ENCODE measurements at regions not wholly inside any gene's neighbourhood (a gene's known extent, or its start where the extent isn't known, plus 50 kb on each side); places are given as distances from the start of the nearest gene placed in this dataset.

DNA sequence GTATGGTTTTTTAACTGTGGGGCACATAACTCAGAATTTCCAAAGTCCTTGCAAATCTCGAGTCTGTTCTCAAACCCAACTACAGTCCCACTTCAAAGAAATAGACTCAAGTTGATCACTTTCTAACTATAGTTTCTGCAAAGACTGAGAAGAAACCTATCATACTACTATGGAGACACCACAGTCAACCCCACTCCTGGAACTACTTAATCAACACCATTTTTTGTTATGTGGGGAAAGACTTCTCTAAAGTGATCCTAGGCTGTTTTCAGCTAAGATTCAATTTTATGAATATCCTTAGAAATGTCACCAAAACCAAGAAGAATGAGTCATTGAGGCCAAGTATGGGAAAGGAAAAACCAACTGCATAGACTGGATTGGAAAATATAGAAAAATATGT lies 198.8 kb downstream of the WDR11 start:
- Mint-ChIP-seq H3K27ac (no peak overlapping the region), H3K9me3 (peaks cover 2% of the 10 kb centered on the region), H3K4me1 (ENCODE audit: low read depth) (no peaks in the 10 kb centered on the region), H3K36me3 (ENCODE audit: low read depth) (no peaks in the 10 kb centered on the region), H3K27me3 (ENCODE audit: low read depth) (peaks cover 3% of the 10 kb centered on the region), H3K4me3 (no peak overlapping the region)
- DNase-seq, result no peak
- intact Hi-C loops (cut with micrococcal nuclease), result no loop called here
- CTCF ChIA-PET, result no interaction called here

DNA sequence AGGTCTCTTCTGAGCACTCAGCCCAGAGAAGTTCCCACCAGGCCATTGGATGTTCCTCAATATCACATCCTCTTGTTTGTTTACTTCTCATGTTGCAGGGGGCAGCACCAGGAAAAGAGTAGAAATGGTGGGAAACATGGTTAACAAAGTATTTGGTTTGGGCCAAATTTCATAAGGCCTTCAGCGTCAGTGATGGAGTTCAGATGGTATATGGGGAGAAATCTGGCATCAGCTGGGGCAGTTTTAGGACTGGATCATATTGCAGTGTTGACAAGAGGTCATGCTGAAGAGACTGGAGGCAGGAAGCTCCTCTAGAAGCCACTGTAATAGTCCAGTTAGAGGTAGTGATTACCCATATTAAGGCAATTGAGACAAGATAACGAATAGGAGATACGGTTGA lies 200.0 kb downstream of the WDR11 start:
- CTCF ChIA-PET, result no interaction called here

DNA sequence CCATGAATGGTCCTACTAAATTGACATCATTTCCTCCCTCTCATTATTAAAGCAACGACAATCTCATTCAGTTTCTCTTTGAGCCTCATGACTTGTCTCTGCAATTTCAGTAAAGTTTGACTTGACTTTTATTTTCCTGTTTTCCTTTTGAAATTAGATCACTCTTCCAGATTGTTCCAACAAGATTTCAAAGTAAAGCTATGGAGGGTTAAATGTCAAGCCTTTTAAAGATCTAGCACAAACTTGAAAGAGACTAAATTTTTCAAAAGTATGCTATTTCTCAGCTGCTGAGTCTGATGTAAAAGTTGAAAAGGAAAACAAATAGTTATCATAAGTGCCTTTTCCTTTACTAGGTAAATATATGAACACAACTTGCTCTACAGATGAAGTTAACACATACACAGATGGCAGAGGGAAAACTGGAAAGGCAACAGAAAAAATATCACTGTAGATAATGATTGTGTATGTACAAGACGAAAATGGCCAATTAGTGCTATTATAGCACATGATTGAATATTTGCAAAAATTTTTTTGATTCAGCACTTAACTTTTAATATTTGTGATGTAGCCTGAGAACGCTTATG lies 200.6 kb downstream of the WDR11 start:
- Mint-ChIP-seq H3K4me3 (no peak overlapping the region), H3K27me3 (ENCODE audit: low read depth) (no peaks in the 10 kb centered on the region), H3K27ac (no peak overlapping the region), H3K4me1 (ENCODE audit: low read depth) (no peaks in the 10 kb centered on the region), H3K36me3 (ENCODE audit: low read depth) (no peaks in the 10 kb centered on the region), H3K9me3 (peaks cover 2% of the 10 kb centered on the region)
- intact Hi-C loops (cut with micrococcal nuclease), result no loop called here
- CTCF ChIA-PET, result no interaction called here
- no peak for DNase-seq

More for the DNA sequence above, 200.0 kb downstream of the WDR11 start:
- peaks cover 2% of the 10 kb centered on the region for H3K27me3 Mint-ChIP-seq (ENCODE audit: low read depth)
- intact Hi-C loops (cut with micrococcal nuclease), result no loop called here
- no peak for DNase-seq
- no peak overlapping the region for H3K27ac Mint-ChIP-seq
- H3K9me3 Mint-ChIP-seq, result peaks cover 2% of the 10 kb centered on the region
- no peaks in the 10 kb centered on the region for H3K36me3 Mint-ChIP-seq (ENCODE audit: low read depth)
- no peak overlapping the region for H3K4me3 Mint-ChIP-seq
- no peaks in the 10 kb centered on the region for H3K4me1 Mint-ChIP-seq (ENCODE audit: low read depth)

GRCh38 chr10:121053151-121053550 lies 202.0 kb downstream of the WDR11 start:
- intact Hi-C loops (cut with micrococcal nuclease), result no loop called here
- Mint-ChIP-seq H3K4me3 (no peak overlapping the region), H3K4me1 (ENCODE audit: low read depth) (no peaks in the 10 kb centered on the region)

DNA sequence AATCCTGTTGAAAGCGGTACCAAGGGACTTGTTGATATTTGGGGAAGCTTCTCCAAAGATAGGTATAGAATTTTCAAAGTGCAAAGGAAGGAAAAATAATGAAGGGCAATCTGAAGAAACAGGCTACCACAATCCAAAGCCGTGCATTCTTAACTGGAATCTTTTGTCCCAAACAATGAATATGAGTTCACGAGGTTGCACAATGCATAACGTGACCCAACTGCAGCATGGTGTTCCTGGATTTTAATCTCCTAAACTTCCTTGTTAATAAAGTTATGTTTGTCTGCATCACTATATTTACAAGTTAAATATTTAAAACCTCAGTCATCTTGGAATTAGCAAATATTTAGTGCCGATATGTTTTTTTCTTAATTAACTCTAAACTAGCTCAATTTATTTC lies 203.7 kb downstream of the WDR11 start:
- Mint-ChIP-seq H3K4me1 (ENCODE audit: low read depth) (no peaks in the 10 kb centered on the region), H3K27me3 (ENCODE audit: low read depth) (peaks cover 4% of the 10 kb centered on the region), H3K27ac (no peak overlapping the region), H3K36me3 (ENCODE audit: low read depth) (no peaks in the 10 kb centered on the region), H3K9me3 (peaks cover 2% of the 10 kb centered on the region), H3K4me3 (no peak overlapping the region)
- CTCF ChIA-PET, result no interaction called here
- intact Hi-C loops (cut with micrococcal nuclease), result no loop called here
- DNase-seq, result no peak

More at GRCh38 chr10:121053151-121053550, 202.0 kb downstream of the WDR11 start:
- CTCF ChIA-PET, result no interaction called here
- no peak overlapping the region for H3K27ac Mint-ChIP-seq
- H3K27me3 Mint-ChIP-seq (ENCODE audit: low read depth), result no peaks in the 10 kb centered on the region
- H3K9me3 Mint-ChIP-seq, result peaks cover 2% of the 10 kb centered on the region
- no peak for DNase-seq
- H3K36me3 Mint-ChIP-seq (ENCODE audit: low read depth), result no peaks in the 10 kb centered on the region

- H3K4me1 Mint-ChIP-seq (ENCODE audit: low read depth), result no peaks in the 10 kb centered on the region
These were observed 206.1 kb downstream of the WDR11 start for GRCh38 chr10:121057269-121057668.

GRCh38 chr10:121058082-121058481 lies 206.9 kb downstream of the WDR11 start:
- CTCF ChIA-PET, result no interaction called here
- H3K4me3 Mint-ChIP-seq, result no peak overlapping the region
- DNase-seq, result no peak
- intact Hi-C loops (cut with micrococcal nuclease), result no loop called here
- H3K36me3 Mint-ChIP-seq (ENCODE audit: low read depth), result no peaks in the 10 kb centered on the region
- no peaks in the 10 kb centered on the region for H3K9me3 Mint-ChIP-seq
- no peak overlapping the region for H3K27ac Mint-ChIP-seq
- H3K27me3 Mint-ChIP-seq (ENCODE audit: low read depth), result peaks cover 4% of the 10 kb centered on the region
- no peaks in the 10 kb centered on the region for H3K4me1 Mint-ChIP-seq (ENCODE audit: low read depth)

More at GRCh38 chr10:121057269-121057668, 206.1 kb downstream of the WDR11 start:
- no peak overlapping the region for H3K4me3 Mint-ChIP-seq
- CTCF ChIA-PET, result no interaction called here
- no peak for DNase-seq
- peaks cover 4% of the 10 kb centered on the region for H3K27me3 Mint-ChIP-seq (ENCODE audit: low read depth)
- H3K36me3 Mint-ChIP-seq (ENCODE audit: low read depth), result no peaks in the 10 kb centered on the region
- H3K9me3 Mint-ChIP-seq, result no peaks in the 10 kb centered on the region
- no peak overlapping the region for H3K27ac Mint-ChIP-seq
- intact Hi-C loops (cut with micrococcal nuclease), result no loop called here

GRCh38 chr10:121059351-121059750 lies 208.2 kb downstream of the WDR11 start:
- H3K4me1 Mint-ChIP-seq (ENCODE audit: low read depth), result no peaks in the 10 kb centered on the region
- H3K27ac Mint-ChIP-seq, result no peak overlapping the region
- no peak overlapping the region for H3K4me3 Mint-ChIP-seq
- intact Hi-C loops (cut with micrococcal nuclease), result no loop called here
- no peaks in the 10 kb centered on the region for H3K9me3 Mint-ChIP-seq
- H3K27me3 Mint-ChIP-seq (ENCODE audit: low read depth), result peaks cover 4% of the 10 kb centered on the region
- no peak for DNase-seq
- CTCF ChIA-PET, result no interaction called here
- no peaks in the 10 kb centered on the region for H3K36me3 Mint-ChIP-seq (ENCODE audit: low read depth)

DNA sequence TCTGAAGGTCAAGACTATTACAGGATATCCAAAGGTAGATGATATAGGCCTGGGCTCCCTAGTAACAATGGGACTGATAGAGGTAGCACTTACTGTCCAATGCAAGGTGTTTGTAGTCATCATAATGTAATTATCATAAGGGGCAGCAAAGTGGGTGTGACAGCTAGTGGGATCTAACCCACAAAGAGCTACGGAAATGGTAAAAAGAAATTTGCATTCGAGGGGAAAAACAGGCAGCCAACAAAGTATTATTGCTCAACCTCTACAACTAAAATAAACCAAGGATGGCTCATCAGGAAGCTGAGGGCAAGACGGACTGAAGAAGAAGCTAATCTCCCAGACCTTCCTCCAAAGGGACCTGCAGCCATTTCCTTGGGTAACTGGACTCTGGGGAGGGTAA lies 211.0 kb downstream of the WDR11 start:
- CTCF ChIA-PET, result no interaction called here
- Mint-ChIP-seq H3K27ac (no peak overlapping the region), H3K4me1 (ENCODE audit: low read depth) (no peaks in the 10 kb centered on the region), H3K27me3 (ENCODE audit: low read depth) (peaks cover 4% of the 10 kb centered on the region), H3K9me3 (peaks cover 2% of the 10 kb centered on the region), H3K36me3 (ENCODE audit: low read depth) (no peaks in the 10 kb centered on the region), H3K4me3 (no peak overlapping the region)
- DNase-seq, result no peak
- intact Hi-C loops (cut with micrococcal nuclease), result no loop called here

GRCh38 chr10:121063744-121064143 lies 212.6 kb downstream of the WDR11 start:
- no peak overlapping the region for H3K27ac Mint-ChIP-seq
- no peak for DNase-seq
- H3K4me1 Mint-ChIP-seq (ENCODE audit: low read depth), result no peaks in the 10 kb centered on the region
- CTCF ChIA-PET, result no interaction called here
- H3K4me3 Mint-ChIP-seq, result no peak overlapping the region
- intact Hi-C loops (cut with micrococcal nuclease), result no loop called here
- H3K36me3 Mint-ChIP-seq (ENCODE audit: low read depth), result no peaks in the 10 kb centered on the region
- H3K9me3 Mint-ChIP-seq, result peaks cover 2% of the 10 kb centered on the region
- H3K27me3 Mint-ChIP-seq (ENCODE audit: low read depth), result peaks cover 6% of the 10 kb centered on the region

DNA sequence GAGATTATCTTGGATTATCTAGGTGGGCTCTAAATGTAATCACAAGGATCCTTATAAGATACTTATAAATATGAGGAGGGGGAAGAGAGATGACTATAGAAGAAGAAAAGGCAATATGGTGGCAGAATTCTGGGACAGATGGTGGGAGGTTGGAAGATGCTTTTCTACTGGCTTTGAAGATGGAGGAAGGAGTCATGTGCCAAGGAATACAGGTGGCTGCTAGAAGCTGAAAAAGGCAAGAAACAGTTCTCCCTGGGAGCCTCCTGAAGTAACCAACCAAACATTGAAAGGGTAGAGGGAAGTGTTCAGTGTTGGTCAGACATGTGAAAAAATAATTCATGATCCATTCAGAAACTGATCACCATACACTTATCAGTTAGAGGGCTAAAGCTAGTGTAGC lies 213.3 kb downstream of the WDR11 start:
- no peak overlapping the region for H3K4me3 Mint-ChIP-seq
- DNase-seq, result no peak
- H3K27ac Mint-ChIP-seq, result no peak overlapping the region
- no peaks in the 10 kb centered on the region for H3K36me3 Mint-ChIP-seq (ENCODE audit: low read depth)
- CTCF ChIA-PET, result no interaction called here
- no peaks in the 10 kb centered on the region for H3K4me1 Mint-ChIP-seq (ENCODE audit: low read depth)
- H3K9me3 Mint-ChIP-seq, result peaks cover 2% of the 10 kb centered on the region
- H3K27me3 Mint-ChIP-seq (ENCODE audit: low read depth), result peaks cover 2% of the 10 kb centered on the region
- intact Hi-C loops (cut with micrococcal nuclease), result no loop called here

DNA sequence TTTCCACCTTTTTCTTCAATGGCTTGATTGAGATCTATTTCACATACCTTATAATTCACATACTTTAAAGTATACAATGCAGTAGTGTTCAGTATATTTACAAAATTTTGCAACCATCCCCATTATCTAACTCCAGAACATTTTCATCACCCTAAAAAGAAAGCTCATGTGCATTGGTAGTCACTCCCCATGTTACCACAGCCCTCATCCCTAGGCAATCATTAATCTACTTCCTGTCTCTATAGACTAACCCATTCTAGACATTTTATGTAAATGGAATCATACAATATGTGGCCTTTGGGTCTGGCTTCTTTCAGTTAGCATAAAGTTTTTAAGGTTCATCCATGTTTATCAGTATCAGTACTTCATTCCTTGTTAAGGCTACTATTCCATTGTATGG lies 214.2 kb downstream of the WDR11 start:
- no peak for DNase-seq
- Mint-ChIP-seq H3K36me3 (ENCODE audit: low read depth) (no peaks in the 10 kb centered on the region), H3K4me1 (ENCODE audit: low read depth) (no peaks in the 10 kb centered on the region), H3K4me3 (no peak overlapping the region), H3K9me3 (peaks cover 2% of the 10 kb centered on the region), H3K27me3 (ENCODE audit: low read depth) (peaks cover 2% of the 10 kb centered on the region), H3K27ac (no peak overlapping the region)
- CTCF ChIA-PET, result no interaction called here
- intact Hi-C loops (cut with micrococcal nuclease), result no loop called here

GRCh38 chr10:121069061-121069850 lies 218.1 kb downstream of the WDR11 start:
- Mint-ChIP-seq H3K27me3 (ENCODE audit: low read depth) (peaks cover 2% of the 10 kb centered on the region), H3K4me1 (ENCODE audit: low read depth) (no peaks in the 10 kb centered on the region), H3K4me3 (no peak overlapping the region), H3K27ac (no peak overlapping the region), H3K36me3 (ENCODE audit: low read depth) (no peaks in the 10 kb centered on the region), H3K9me3 (peaks cover 2% of the 10 kb centered on the region)
- DNase-seq, result no peak
- CTCF ChIA-PET, result no interaction called here
- intact Hi-C loops (cut with micrococcal nuclease), result no loop called here

Data from activated naive CD4-positive, alpha-beta T cell treated with anti-CD3 and anti-CD28 coated beads for 36 hours (primary cell).